Astrocyte (in vitro differentiated cells and primary cell): ENCODE measurements at regions not wholly inside any gene's neighbourhood (a gene's known extent, or its start where the extent isn't known, plus 50 kb on each side); places are given as distances from the start of the nearest gene placed in this dataset.
A peak's percentile ranks its signal among the peaks of the same experiment; 100 is the strongest.

Experiments used
- DNase-seq: peaks from one replicate; pipeline ENCODE4 v3.0.0-alpha.2; 2010; ENCODE audit warnings: low read depth
- FAIRE-seq: peaks from 2 replicates; lab custom pipeline; 2011; peaks lifted over from hg19 to GRCh38; lab: Jason Lieb, UNC
- H2AFZ ChIP-seq: 2 replicates; pipeline ENCODE4 v1.6.0; 2012; ENCODE audit warnings: low read depth, low read length, inconsistent platforms
- H3K27ac ChIP-seq: 2 replicates; pipeline ENCODE4 v1.5.1; 2011; ENCODE audit warnings: low read depth, low read length, inconsistent platforms
- H3K27me3 ChIP-seq: 2 replicates; pipeline ENCODE4 v1.6.0; 2011; ENCODE audit warnings: low read length, inconsistent platforms; ENCODE audit not compliant: insufficient read depth
- H3K36me3 ChIP-seq: 2 replicates; pipeline ENCODE4 v1.5.1; 2011; ENCODE audit warnings: low read length, inconsistent platforms; ENCODE audit not compliant: insufficient read depth
- H3K4me1 ChIP-seq: 2 replicates; pipeline ENCODE4 v1.5.1; 2011; ENCODE audit warnings: low read length, inconsistent platforms; ENCODE audit not compliant: insufficient read depth
- H3K4me2 ChIP-seq: 2 replicates; pipeline ENCODE4 v1.6.0; 2012; ENCODE audit warnings: low read length, inconsistent platforms
- H3K4me3 ChIP-seq: 2 replicates; pipeline ENCODE4 v1.5.1; 2011; ENCODE audit warnings: low read depth, mild to moderate bottlenecking, low read length, inconsistent platforms; ENCODE audit not compliant: insufficient read depth
- H3K79me2 ChIP-seq: 2 replicates; pipeline ENCODE4 v1.6.0; 2012; ENCODE audit warnings: mild to moderate bottlenecking, low read length, inconsistent platforms; ENCODE audit not compliant: insufficient read depth
- H3K9ac ChIP-seq: 2 replicates; pipeline ENCODE4 v1.6.0; 2012; ENCODE audit warnings: mild to moderate bottlenecking, low read length, inconsistent platforms
- H3K9me3 ChIP-seq: 2 replicates; pipeline ENCODE4 v1.5.1; 2012; ENCODE audit warnings: low read depth, mild to moderate bottlenecking, low read length, inconsistent platforms; ENCODE audit not compliant: insufficient read depth
- H4K20me1 ChIP-seq: 2 replicates; pipeline ENCODE4 v1.6.0; 2012; ENCODE audit warnings: low read length, inconsistent platforms; ENCODE audit not compliant: insufficient read depth
- H3K27ac Mint-ChIP-seq: one replicate; pipeline ENCODE4 v1.8.0; 2021; ENCODE audit warnings: mild to moderate bottlenecking, mixed read lengths; ENCODE audit not compliant: unreplicated experiment
- H3K27me3 Mint-ChIP-seq: one replicate; pipeline ENCODE4 v1.8.0; 2021; ENCODE audit warnings: low read depth, mixed read lengths; ENCODE audit not compliant: unreplicated experiment
- H3K36me3 Mint-ChIP-seq: one replicate; pipeline ENCODE4 v1.8.0; 2021; ENCODE audit warnings: low read depth, mixed read lengths; ENCODE audit not compliant: unreplicated experiment
- H3K4me1 Mint-ChIP-seq: one replicate; pipeline ENCODE4 v1.8.0; 2021; ENCODE audit warnings: low read depth, mixed read lengths; ENCODE audit not compliant: unreplicated experiment
- H3K4me3 Mint-ChIP-seq: one replicate; pipeline ENCODE4 v1.8.0; 2021; ENCODE audit warnings: mild to moderate bottlenecking, moderate library complexity, mixed read lengths; ENCODE audit not compliant: unreplicated experiment
- H3K9me3 Mint-ChIP-seq: one replicate; pipeline ENCODE4 v1.8.0; 2021; ENCODE audit warnings: mild to moderate bottlenecking, mixed read lengths; ENCODE audit not compliant: unreplicated experiment
- EZH2 ChIP-seq: IDR thresholded peaks from 2 replicates; pipeline ENCODE4 v1.6.1; 2012; ENCODE audit warnings: mild to moderate bottlenecking, low read length, inconsistent platforms; ENCODE audit not compliant: insufficient read depth
- TF ChIP-seq, protein P1 (sequence below): IDR thresholded peaks from 2 replicates; pipeline ENCODE4 v1.5.1; 2011; ENCODE audit warnings: low read depth, mild to moderate bottlenecking, inconsistent platforms, low read length, moderate library complexity; ENCODE audit not compliant: insufficient read depth

DNA sequence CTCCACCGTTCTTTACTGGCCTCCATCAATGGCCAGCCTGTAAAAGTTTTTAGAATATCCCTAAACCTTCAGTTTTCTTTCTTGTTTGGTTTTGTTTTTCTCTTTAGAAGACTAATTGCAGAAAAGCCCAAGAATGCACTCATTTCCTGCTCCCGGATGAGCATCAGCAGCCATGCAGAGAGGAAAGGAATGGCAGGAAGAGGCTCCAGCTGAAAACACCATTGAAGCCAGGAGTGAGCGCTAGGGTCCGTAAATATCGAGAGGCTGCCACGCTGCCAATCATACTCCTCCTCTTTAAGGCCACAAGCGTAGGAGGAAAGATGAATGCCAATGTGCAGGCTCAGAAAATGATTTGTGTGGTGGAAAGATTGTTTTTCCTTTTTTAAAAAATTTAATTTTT is 57.4 kb upstream of the UBE2L5 start:
- H3K27me3 Mint-ChIP-seq, result peaks cover 2% of the 10 kb centered on the region
- TF ChIP-seq EZH2, result no peak
- TF ChIP-seq, protein P1, sequence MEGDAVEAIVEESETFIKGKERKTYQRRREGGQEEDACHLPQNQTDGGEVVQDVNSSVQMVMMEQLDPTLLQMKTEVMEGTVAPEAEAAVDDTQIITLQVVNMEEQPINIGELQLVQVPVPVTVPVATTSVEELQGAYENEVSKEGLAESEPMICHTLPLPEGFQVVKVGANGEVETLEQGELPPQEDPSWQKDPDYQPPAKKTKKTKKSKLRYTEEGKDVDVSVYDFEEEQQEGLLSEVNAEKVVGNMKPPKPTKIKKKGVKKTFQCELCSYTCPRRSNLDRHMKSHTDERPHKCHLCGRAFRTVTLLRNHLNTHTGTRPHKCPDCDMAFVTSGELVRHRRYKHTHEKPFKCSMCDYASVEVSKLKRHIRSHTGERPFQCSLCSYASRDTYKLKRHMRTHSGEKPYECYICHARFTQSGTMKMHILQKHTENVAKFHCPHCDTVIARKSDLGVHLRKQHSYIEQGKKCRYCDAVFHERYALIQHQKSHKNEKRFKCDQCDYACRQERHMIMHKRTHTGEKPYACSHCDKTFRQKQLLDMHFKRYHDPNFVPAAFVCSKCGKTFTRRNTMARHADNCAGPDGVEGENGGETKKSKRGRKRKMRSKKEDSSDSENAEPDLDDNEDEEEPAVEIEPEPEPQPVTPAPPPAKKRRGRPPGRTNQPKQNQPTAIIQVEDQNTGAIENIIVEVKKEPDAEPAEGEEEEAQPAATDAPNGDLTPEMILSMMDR, result no peak
- DNase-seq (peak; percentile 28), FAIRE-seq (peak; percentile 52)
- Histone ChIP-seq H3K9ac (no peak overlapping the region), H3K36me3 (no peaks in the 10 kb centered on the region), H3K4me3 (no peak overlapping the region), H3K4me2 (peak overlapping the region; percentile 50), H3K27ac (no peak overlapping the region), H3K27me3 (no peaks in the 10 kb centered on the region), H4K20me1 (no peaks in the 10 kb centered on the region), H3K4me1 (peaks cover 11% of the 10 kb centered on the region), H2AFZ (peak overlapping the region; percentile 73), H3K9me3 (no peaks in the 10 kb centered on the region), H3K79me2 (no peaks in the 10 kb centered on the region)
- H3K9me3 Mint-ChIP-seq, result no peaks in the 10 kb centered on the region
- H3K4me3 Mint-ChIP-seq, result no peak overlapping the region
- peaks cover 7% of the 10 kb centered on the region for H3K4me1 Mint-ChIP-seq
- H3K27ac Mint-ChIP-seq, result no peak overlapping the region
- no peaks in the 10 kb centered on the region for H3K36me3 Mint-ChIP-seq

DNA sequence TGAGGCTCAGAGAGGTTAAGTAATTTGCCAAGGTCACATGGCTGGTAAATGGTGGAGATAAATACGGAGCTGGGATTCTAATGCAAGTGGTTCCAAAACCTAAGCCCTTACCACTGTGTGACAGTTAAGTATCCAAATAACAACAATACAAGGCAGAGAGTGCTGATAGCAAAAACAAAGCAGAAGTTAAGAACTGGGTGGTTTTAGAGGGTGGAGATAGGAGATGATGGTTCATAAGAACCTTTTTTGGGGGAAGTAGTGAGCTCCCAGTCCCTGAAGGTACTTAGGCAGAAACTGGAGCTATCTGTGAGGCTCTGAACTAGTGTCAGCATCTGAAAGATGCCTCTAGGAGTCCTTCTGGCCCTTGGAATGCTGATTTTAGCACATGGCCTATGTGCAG is 56.2 kb upstream of the UBE2L5 start:
- no peaks in the 10 kb centered on the region for H3K9me3 Mint-ChIP-seq
- H4K20me1 ChIP-seq, result no peaks in the 10 kb centered on the region
- no peak overlapping the region for H3K27ac ChIP-seq
- no peaks in the 10 kb centered on the region for H3K27me3 ChIP-seq
- H3K9ac ChIP-seq, result no peak overlapping the region
- H2AFZ ChIP-seq, result no peak overlapping the region
- no peaks in the 10 kb centered on the region for H3K36me3 Mint-ChIP-seq
- peaks cover 11% of the 10 kb centered on the region for H3K4me1 ChIP-seq
- no peaks in the 10 kb centered on the region for H3K36me3 ChIP-seq
- H3K27me3 Mint-ChIP-seq, result no peaks in the 10 kb centered on the region
- no peak overlapping the region for H3K27ac Mint-ChIP-seq
- no peak overlapping the region for H3K4me3 Mint-ChIP-seq
- no peaks in the 10 kb centered on the region for H3K9me3 ChIP-seq
- TF ChIP-seq, protein P1, result no peak
- TF ChIP-seq EZH2, result no peak
- FAIRE-seq (no peak), DNase-seq (no peak)
- H3K79me2 ChIP-seq, result no peaks in the 10 kb centered on the region
- no peak overlapping the region for H3K4me3 ChIP-seq
- H3K4me2 ChIP-seq, result no peak overlapping the region
- peaks cover 7% of the 10 kb centered on the region for H3K4me1 Mint-ChIP-seq

DNA sequence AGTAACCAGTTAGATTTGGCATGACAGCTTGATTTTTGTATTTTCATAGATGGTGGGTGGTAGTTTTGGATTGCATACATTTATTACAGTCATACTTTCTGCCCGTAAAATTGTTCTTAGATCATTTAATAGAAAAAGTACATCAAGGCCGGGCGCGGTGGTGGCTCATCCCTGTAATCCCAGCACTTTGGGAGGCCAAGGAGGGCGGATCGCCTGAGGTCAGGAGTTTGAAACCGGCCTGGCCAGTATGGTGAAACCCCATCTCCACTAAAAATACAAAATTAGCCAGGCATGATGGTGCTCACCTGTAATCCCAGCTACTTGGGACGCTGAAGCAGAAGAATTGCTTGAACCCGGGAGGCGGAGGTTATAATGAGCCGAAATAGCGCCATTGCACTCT is 55.0 kb upstream of the UBE2L5 start:
- H3K9ac ChIP-seq, result no peak overlapping the region
- no peaks in the 10 kb centered on the region for H3K9me3 Mint-ChIP-seq
- H3K4me3 Mint-ChIP-seq, result no peak overlapping the region
- H2AFZ ChIP-seq, result no peak overlapping the region
- no peaks in the 10 kb centered on the region for H3K9me3 ChIP-seq
- no peaks in the 10 kb centered on the region for H3K27me3 Mint-ChIP-seq
- H3K36me3 Mint-ChIP-seq, result no peaks in the 10 kb centered on the region
- H3K27ac ChIP-seq, result no peak overlapping the region
- FAIRE-seq (no peak), DNase-seq (no peak)
- H3K4me3 ChIP-seq, result no peak overlapping the region
- H3K27me3 ChIP-seq, result no peaks in the 10 kb centered on the region
- H3K4me2 ChIP-seq, result no peak overlapping the region
- peaks cover 16% of the 10 kb centered on the region for H3K4me1 Mint-ChIP-seq
- TF ChIP-seq, protein P1, result no peak
- no peak for TF ChIP-seq EZH2
- no peaks in the 10 kb centered on the region for H4K20me1 ChIP-seq
- no peaks in the 10 kb centered on the region for H3K79me2 ChIP-seq
- no peaks in the 10 kb centered on the region for H3K36me3 ChIP-seq
- peaks cover 14% of the 10 kb centered on the region for H3K4me1 ChIP-seq
- H3K27ac Mint-ChIP-seq, result no peak overlapping the region
